DND-41 (cell line): ENCODE measurements at regions not wholly inside any gene's neighbourhood (a gene's known extent, or its start where the extent isn't known, plus 50 kb on each side); places are given as distances from the start of the nearest gene placed in this dataset.

Source experiments
- ATAC-seq: fragments of 200-7000 bp; cut with Tn5 transposase; 3 replicates; pipeline ENCODE4 v1.9.1; 2021; ENCODE audit warnings: low read depth; ENCODE audit not compliant: insufficient read depth
- DNase-seq: peaks from one replicate; pipeline ENCODE4 v3.0.0-alpha.2; 2020
- H2AFZ ChIP-seq: 2 replicates; pipeline ENCODE4 v1.6.0; 2012; ENCODE audit warnings: low read depth, low read length
- H3K27ac ChIP-seq: 2 replicates; pipeline ENCODE4 v1.5.1; 2012; ENCODE audit warnings: low read length, inconsistent platforms
- H3K27me3 ChIP-seq: fragments of 200-600 bp; sonication (generic); 2 replicates; pipeline ENCODE4 v1.6.0; 2012; ENCODE audit warnings: low read length, mild to moderate bottlenecking, inconsistent platforms; ENCODE audit not compliant: insufficient read depth, poor library complexity
- H3K36me3 ChIP-seq: 2 replicates; pipeline ENCODE4 v1.5.1; 2012; ENCODE audit warnings: low read length, inconsistent platforms; ENCODE audit not compliant: insufficient read depth
- H3K4me1 ChIP-seq: 2 replicates; pipeline ENCODE4 v1.5.1; 2012; ENCODE audit warnings: mild to moderate bottlenecking, low read length; ENCODE audit not compliant: insufficient read depth
- H3K4me2 ChIP-seq: 2 replicates; pipeline ENCODE4 v1.6.0; 2012; ENCODE audit warnings: mild to moderate bottlenecking, moderate library complexity, low read length, inconsistent platforms; ENCODE audit not compliant: insufficient read depth
- H3K4me3 ChIP-seq, 2 experiments: fragments of 200-600 bp in 1 of 2; shearing (Covaris generic) in 1 of 2; 2 replicates each; pipeline ENCODE4 v1.5.1; 2012 to 2016; ENCODE audit warnings: inconsistent platforms in 2 of 2, low read length in 2 of 2, mild to moderate bottlenecking in 2 of 2, low read depth in 1 of 2, moderate library complexity in 1 of 2
- H3K79me2 ChIP-seq: 2 replicates; pipeline ENCODE4 v1.6.0; 2012; ENCODE audit warnings: low read length, inconsistent platforms; ENCODE audit not compliant: insufficient read depth
- H3K9ac ChIP-seq: 2 replicates; pipeline ENCODE4 v1.6.0; 2012; ENCODE audit warnings: low read depth, mild to moderate bottlenecking, inconsistent platforms, low read length, moderate library complexity
- H3K9me3 ChIP-seq: 2 replicates; pipeline ENCODE4 v1.5.1; 2012; ENCODE audit warnings: low read length, moderate library complexity, mild to moderate bottlenecking, inconsistent platforms; ENCODE audit not compliant: insufficient read depth, severe bottlenecking
- H4K20me1 ChIP-seq: 2 replicates; pipeline ENCODE4 v1.6.0; 2012; ENCODE audit warnings: low read length; ENCODE audit not compliant: insufficient read depth
- CTCF ChIP-seq: IDR thresholded peaks from 2 replicates; pipeline ENCODE4 v1.5.1; 2012; ENCODE audit warnings: borderline replicate concordance, low read length, moderate library complexity, mild to moderate bottlenecking; ENCODE audit not compliant: poor library complexity, severe bottlenecking; ENCODE audit errors: extremely low read depth
- EZH2 ChIP-seq: IDR thresholded peaks from 3 replicates; pipeline ENCODE4 v1.6.1; 2012; ENCODE audit warnings: borderline replicate concordance, low read depth, mild to moderate bottlenecking, moderate library complexity, low read length, inconsistent platforms; ENCODE audit not compliant: severe bottlenecking

DNA sequence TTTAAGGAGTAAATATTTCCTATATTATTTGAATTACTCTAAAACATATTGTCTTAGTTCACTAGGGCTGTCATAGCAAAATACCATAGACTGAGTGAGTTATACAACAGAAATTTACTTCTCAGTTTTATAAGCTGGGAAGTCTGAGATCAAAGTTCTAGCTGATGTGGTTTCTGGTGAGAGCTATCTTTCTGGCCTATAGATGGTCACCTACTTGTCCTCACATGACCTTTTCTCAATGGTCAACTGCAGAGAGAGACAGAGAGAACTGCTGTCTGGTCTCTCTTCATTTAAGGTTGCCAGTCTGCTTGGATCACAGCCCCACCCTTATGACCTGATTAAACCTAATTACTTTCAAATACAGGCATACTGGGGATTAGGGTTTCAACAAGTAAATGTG lies 490.9 kb downstream of the FBXO15 start:
- no peak overlapping the region for H3K27ac ChIP-seq
- no peak overlapping the region for H3K4me2 ChIP-seq
- DNase-seq (no peak), ATAC-seq (no peak)
- H2AFZ ChIP-seq, result no peak overlapping the region
- H3K27me3 ChIP-seq, result no peaks in the 10 kb centered on the region
- no peaks in the 10 kb centered on the region for H4K20me1 ChIP-seq
- H3K4me3 ChIP-seq, result no peak overlapping the region
- no peak overlapping the region for H3K9ac ChIP-seq
- H3K36me3 ChIP-seq, result no peaks in the 10 kb centered on the region
- H3K79me2 ChIP-seq, result no peaks in the 10 kb centered on the region
- TF ChIP-seq EZH2 (no peak), CTCF (no peak)
- H3K4me1 ChIP-seq, result peaks cover 12% of the 10 kb centered on the region; the same call in 1 of the 2 replicates
- H3K9me3 ChIP-seq, result no peaks in the 10 kb centered on the region

GRCh38 chr18:73653827-73654226 lies 493.8 kb downstream of the FBXO15 start:
- Histone ChIP-seq H3K27me3 (no peaks in the 10 kb centered on the region), H2AFZ (no peak overlapping the region), H3K79me2 (no peaks in the 10 kb centered on the region), H3K4me3 (no peak overlapping the region), H3K9me3 (no peaks in the 10 kb centered on the region), H3K4me2 (no peak overlapping the region), H4K20me1 (no peaks in the 10 kb centered on the region), H3K36me3 (no peaks in the 10 kb centered on the region), H3K9ac (no peak overlapping the region), H3K27ac (no peak overlapping the region), H3K4me1 (peaks cover 19% of the 10 kb centered on the region)
- ATAC-seq, result no peak
- no peak for DNase-seq
- no peak for TF ChIP-seq EZH2
- no peak for TF ChIP-seq CTCF

- DNase-seq (no peak), ATAC-seq (no peak)
- H3K36me3 ChIP-seq, result no peaks in the 10 kb centered on the region
- H3K4me1 ChIP-seq, result peaks cover 22% of the 10 kb centered on the region
- H4K20me1 ChIP-seq, result no peaks in the 10 kb centered on the region
- H3K4me2 ChIP-seq, result no peak overlapping the region
- H3K27ac ChIP-seq, result no peak overlapping the region
- H3K9ac ChIP-seq, result no peak overlapping the region
- no peaks in the 10 kb centered on the region for H3K79me2 ChIP-seq
- no peaks in the 10 kb centered on the region for H3K27me3 ChIP-seq
- no peak for TF ChIP-seq CTCF
- no peak for TF ChIP-seq EZH2
- H2AFZ ChIP-seq, result no peak overlapping the region
- H3K9me3 ChIP-seq, result no peaks in the 10 kb centered on the region
- H3K4me3 ChIP-seq, result no peak overlapping the region
Observed at GRCh38 chr18:73653251-73653650, 494.4 kb downstream of the FBXO15 start.

DNA sequence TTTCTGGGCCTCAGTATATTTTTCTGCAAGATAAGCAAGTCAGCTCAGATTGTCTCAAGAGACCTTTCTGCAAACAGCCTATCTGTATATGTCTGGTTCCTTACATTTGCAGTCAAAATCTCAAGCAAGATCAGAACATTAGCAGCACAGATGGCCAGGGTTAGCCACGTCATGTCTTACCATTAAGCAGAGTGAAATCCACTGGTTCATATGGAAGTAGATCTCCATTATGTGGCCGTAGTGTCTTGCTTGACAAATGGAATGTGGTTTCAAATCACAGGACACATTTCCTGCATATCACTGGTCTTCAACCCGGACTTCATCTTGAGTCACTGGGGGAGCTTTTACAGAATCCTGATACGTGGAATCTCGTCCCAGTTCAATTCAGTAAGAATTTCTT lies 500.2 kb downstream of the FBXO15 start:
- no peak for TF ChIP-seq CTCF
- TF ChIP-seq EZH2, result no peak
- no peak overlapping the region for H3K4me2 ChIP-seq
- no peak overlapping the region for H2AFZ ChIP-seq
- no peak overlapping the region for H3K4me3 ChIP-seq
- no peaks in the 10 kb centered on the region for H3K79me2 ChIP-seq
- DNase-seq (no peak), ATAC-seq (no peak)
- no peak overlapping the region for H3K9ac ChIP-seq
- no peaks in the 10 kb centered on the region for H3K9me3 ChIP-seq
- no peaks in the 10 kb centered on the region for H4K20me1 ChIP-seq
- no peaks in the 10 kb centered on the region for H3K27me3 ChIP-seq
- no peaks in the 10 kb centered on the region for H3K36me3 ChIP-seq
- no peak overlapping the region for H3K27ac ChIP-seq
- peaks cover 22% of the 10 kb centered on the region for H3K4me1 ChIP-seq
